ENCODE measurements at regions not wholly inside any gene's neighbourhood (a gene's known extent, or its start where the extent isn't known, plus 50 kb on each side); places are given as distances from the start of the nearest gene placed in this dataset.

DNA sequence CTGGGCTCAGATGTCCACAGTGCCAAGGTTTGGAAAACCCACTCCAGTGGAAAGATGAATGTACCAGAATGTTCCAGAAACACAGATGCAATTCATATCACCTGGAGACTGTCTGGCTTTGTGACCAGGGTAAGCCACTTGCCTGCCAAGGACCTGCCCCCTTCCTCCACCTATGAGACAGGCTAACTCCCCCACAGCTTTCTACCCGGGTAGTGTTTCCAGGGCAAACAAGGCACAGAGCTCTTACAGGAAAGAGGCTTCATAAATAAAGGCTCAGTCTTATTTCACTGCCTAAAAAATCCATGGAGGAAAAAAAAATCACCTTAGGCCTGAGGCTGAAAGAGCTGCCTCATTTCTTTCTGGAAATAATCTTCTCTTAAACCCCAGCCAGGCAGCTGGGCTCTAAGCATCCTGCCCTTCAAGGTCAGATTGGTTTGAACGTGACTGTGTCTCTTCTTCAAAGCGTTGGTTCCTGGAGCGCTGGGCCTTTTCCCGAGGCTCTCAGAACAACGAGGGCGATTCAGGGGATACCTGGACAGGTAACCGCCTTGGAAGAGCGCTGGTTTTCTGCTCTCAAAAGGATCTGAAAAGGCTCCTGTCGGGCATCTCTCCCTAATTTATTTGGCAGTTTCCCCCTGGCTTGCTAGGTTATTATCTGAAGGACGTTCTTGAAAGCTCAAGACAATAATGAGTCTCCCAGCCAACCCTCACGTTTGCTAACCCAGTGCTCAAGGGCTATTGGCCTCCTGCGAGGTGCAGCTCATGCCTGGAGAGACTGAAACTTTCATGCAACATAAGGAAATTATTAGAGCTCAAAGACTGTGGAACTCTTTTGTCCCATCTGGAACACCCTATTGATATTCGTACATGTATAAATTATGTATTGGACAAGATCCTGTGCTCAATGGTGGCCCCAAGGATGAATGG is 199.2 kb upstream of the PMEPA1 start:
- no peak for DNase-seq

DNA sequence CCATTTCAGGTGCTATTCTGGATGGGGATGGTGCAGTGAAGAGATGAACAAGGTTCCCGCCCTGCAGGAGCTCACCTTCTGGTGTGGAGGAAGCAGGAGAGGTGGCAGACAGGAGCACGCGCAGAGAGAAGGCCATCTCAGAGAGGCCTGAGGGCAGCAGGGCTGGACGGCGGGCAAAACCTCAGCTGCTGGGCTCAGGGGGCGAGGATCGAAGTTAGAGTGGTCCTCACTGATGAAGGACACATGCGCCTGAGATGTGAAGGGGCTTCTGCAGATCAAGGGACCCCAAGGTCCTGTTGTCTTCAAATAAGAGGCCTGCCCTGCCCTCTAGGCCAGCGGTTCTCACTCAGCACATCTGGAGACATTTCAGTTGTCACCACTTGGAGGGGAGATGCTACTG is 198.4 kb upstream of the PMEPA1 start:
- no peak for DNase-seq

DNA sequence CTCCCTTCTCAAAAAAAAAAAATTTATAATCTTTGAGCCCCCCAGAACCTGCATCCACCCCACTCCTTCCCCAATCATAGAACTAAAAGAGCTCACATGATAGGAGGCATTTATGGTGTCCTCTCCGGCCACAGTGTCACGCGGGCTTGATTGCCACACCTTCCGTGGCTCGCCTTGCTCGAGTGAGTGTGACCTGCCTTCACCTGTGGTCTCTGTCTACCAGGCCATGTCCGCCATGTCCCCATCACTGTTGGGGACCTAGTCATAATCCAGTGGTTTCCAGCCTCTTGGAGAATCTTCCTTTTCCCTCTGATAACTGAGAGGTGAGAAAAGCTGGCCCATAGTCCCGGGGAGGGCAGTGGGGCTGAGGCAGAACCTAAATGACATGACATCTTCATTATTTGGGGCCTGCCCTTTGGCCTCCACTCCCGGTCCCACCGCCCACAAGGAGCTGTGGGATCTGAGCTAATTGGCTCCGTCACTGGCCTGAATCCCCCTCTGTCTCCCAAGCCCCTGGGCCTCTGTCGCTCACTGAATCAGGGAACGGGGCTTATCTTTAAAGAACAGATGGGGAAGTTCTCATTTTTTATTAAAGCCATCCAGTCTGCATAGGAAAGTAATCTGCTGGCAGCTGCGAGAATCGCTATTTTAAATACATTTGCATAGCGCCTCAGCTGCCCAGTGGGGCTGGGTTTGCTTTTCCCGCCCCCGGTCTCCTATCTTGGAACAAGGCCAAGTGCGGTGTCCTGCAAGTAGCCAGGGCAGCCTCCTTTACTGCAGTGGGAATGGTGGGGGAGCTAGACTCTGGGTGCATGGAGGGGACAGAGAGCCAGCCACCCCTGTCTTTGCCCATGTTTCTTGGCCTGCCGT is 197.6 kb upstream of the PMEPA1 start:
- DNase-seq, result no peak

DNA sequence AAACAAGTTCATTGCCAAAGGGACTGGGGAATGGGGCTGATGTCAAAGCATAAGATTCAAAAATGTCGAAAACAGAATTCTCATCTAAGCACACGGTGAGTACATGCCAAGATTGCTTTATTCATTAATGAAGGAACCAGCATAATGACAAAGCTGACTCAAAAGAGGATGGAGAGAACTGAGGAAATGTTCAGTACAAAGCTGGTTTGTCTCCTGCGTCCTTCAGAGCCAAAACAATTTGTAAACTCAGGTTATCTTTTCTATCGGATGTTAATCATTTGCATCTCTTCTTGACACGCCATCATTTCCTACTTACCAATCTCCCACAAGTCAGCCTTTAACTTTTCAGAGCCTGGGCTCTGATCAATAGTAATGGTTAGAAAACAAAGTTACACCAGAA is 195.6 kb upstream of the PMEPA1 start:
- no peak for DNase-seq

DNA sequence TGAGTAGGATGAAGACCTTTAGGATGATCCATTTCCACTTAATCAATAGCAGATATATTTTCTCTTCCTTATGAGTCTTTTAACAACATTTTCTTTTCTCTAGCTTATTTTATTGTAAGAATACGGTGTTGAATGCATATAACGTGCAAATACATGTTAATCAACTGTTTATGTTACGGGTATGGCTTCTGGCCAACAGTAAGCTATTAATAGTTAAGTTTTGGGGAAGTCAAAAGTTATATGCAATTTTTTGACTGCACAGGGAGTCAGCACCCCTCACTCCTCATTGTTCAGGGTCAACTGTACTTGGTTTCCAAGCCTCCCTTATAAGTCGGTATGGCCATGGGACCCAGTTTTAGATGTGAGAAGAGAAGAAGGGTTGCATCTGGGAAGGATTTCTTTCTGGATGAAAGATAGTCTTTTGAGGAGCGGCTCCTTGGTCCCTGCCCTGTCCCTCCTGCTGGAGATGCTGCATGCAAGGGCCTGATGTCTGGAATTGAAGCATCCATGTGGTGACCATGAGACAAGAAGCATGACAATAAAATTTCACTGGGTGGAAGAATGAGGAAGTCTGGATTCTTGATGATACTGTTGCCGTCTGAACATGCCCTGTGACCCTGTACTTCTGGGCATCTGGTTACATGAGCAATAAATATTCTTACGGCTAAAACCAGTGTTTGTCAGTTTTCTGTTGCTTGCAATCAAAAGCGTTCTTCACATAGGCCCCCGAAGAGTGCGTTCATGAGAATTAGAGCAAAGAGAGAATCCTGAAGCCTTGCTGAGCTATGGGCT is 194.7 kb upstream of the PMEPA1 start:
- no peak for DNase-seq

DNA sequence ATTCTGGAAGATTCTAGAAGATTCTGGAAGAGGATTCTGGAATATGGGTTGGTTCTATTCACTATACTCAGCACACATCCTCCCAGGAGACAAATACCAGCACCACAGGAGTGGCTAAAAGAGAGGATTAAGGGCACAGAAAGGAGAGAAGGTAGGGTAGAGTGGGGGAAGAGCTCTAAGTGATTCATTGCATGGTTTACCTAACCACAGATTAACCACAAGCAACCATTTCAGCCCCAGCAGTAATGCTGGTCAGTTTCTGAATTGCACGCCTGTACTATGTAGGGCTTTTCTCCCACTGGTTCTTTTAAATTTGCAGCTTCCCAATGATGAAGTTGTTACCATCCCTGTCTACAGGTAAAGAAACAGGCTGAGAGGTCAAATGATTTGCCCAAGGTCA is 192.7 kb upstream of the PMEPA1 start:
- no peak for DNase-seq

DNA sequence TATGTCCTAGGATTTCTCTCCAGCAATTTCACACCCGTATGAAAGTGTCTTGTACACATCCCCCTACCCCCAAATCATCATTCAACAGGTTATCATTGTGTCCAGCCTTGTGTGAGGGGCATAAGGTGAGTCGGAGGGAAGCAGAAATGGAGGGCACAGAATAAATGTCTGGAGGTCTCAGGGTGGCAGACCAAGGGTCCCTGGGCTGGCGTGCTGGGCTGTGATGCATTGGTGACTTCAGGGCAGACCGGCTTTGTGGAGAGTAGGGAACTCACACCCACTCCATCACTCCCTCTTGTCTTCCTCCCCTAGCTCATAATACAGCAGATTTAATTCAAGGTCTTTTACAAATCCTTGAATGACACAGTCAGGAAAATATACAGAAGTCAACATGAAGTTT is 191.7 kb upstream of the PMEPA1 start:
- no peak for DNase-seq

DNA sequence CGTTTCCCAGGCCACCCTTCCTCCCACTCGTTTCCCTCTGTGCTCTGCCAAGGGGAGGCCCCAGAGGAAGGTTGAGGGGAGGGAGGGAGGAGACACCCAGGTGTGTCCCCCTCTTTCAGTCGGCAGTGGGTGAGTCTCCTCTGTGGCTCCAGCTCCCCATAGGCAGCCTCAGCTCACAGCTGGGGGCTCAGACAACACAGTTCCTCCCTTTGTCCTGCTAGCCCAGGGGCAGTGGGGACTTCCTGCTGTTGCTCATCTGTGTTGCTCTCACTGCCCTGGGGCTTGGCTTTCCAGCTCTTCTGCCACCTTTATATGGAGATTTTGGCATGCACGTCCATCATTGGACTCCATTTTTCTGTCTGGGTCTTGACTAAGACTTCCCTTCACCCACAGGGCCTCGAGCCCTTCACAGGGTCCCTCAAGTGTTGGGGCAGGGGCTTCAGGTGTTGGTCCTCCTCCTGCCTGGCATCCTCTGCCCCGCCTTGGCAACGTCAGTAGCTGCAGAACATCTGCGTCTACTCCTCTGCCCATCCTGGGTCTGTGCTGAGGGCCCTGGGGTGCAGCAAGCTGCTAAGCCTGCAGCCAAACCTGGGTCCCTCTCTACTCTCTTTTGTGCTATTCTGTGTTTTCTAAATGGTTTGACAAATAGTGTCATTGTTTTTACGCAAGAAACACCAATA is 190.6 kb upstream of the PMEPA1 start:
- no peak for DNase-seq

DNA sequence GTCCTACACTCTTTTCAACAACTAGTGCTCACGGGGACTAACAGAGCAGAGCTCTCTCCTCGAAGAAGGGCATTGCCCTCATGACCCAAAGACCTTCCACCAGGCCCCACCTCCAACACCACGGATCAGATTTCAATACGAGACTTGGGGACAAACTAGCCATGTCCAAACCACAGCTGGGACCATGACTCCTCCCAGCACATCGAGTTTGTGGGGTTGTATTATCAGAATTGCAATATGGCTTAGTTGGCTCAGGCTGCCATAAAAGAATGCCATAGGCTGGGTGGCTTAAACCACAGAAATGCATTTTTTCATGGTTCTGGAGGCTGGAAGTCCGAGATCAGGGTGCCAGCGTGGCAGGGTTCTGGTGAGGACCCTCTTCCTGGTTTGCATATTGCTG is 189.7 kb upstream of the PMEPA1 start:
- no peak for DNase-seq

DNA sequence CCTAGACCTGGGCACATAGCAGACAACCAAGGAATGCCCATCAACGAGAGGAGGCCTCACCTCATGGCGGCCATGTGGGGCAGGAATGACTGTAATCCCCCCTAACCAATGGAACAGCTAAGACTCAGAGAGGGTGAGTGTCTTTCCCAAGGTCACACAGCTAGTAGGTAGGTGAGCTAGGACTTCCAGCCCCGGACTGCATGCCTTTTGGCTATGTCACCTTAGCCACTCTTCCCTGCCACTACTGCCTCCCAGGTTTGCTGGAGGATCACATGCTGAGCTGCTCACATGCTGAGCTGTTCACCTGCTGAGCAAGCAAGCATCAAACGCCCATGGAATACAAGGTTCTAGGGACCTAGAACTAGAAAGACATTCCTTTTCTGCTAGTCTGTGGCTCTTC is 188.5 kb upstream of the PMEPA1 start:
- no peak for DNase-seq

DNA sequence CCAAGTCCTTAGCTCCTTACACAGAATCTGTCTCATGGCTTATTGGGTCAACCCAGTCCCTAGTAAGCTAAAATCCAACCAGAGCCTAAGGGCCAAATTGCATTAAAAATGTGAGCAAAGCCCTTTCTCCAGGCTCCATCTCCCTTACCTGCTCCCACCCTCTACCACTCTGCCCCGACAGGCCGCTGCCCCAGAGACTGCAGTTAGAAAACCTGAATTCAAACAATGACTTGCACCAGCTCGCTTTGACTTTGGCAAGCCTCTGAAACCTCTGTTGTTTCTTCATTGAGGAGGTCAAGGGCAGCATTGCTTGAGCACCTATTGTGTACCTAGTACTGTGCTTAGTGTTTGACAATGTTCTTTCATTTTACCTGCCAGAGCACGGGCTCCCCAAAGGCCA is 188.1 kb upstream of the PMEPA1 start:
- no peak for DNase-seq

DNA sequence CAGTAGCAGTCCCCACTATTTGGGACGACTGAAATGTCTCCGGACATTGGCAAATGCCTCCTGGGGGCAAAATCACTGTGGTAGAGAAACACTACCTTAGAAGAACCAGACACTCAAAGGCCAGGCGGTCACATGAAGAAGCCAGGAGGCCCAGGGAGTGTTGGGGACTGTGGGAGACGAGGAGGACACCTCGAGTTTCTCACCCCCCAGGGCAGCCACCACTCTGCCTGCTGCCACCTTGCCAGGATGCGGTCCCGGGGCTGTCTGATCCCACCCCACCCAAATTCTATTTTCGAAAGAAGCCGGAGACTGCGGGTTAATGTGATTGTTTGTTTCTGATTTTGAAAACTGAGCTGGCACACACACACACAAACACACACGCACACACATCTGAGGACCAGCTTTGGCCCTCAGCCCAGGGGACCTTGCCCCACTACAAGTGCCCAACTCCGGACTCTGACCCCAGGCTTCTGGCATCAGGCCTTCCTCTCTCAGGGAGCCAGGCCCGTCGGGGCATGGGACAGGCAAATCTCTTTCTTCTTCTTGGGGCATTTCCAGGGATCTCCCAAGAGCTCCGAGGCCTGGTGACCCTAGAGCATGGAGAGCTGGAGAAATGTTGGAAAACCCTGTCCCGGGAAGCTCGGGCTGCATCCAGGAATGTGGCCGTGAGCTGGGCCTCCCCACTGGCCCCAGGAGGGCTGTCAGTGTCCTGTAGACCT is 187.5 kb upstream of the PMEPA1 start:
- no peak for DNase-seq

DNA sequence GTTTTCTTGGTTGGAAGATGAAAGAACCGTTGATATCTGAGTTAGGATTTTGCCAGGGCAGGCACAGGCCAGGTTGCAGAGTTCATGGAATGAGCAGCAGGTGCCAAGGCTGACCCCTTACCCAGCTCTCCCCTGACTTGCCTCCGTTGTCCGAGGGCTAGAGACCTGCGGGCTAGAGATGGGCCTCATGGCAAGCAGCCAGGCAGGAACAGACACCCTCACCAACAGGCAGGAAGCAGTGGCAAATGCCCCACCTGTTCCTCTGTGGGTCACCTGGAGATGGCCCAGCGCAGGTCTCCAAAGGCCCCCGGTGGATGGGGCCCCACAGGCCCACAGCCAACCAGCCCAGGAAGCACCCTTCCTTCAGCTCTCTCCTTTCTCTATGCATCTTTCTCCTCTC is 186.7 kb upstream of the PMEPA1 start:
- no peak for DNase-seq

DNA sequence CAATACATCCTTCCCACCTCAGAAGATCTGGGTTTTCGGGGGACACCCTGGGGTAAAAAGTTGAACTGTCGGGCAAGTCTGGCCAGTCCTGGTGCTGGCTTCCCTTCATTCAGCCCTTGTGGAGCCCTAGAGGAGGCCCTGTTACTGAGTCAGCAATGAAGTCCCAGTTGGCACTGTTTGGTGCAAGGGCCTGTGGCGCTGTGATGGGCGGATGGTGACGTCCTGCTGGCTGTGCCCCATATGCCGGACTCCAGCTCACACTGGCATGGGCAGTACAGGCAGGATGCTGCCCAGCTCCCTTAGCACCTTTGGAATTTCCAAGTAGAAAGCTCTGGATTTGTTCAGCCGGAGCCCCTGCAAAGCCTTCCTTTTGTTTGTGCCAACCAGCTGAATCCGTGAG is 186.2 kb upstream of the PMEPA1 start:
- DNase-seq, result no peak

DNA sequence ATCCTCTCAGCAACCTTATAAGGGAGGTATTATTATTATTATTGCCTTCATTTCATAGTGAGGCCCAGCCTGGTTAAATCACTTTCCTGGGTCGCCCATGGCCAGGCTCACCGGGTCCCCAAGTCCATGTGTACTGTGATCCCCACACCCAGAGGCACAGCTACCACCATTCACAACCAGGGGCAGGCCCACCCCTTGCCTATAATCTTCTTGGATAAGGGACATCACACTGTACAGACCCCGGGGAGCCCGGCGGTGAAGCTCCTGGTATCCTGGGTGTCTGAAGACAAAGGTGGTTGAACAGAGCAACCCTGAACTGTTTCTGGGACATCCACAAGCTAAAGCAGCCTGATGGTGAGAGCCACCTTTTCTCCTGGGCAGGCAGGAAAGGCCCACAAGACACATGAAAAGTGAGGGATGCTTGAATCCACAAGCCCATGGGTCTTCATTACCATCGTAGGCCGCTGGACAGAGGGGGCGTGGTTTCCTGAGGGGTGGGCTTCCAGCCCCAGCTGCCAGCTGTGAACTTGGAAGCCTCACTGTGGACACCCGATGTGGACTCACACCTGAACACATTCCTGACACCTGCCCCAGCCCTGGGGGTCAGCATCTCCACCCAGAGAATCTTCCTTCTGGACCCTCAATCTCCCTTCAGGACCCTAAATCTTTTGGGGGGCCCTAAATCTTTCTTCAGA is 185.5 kb upstream of the PMEPA1 start:
- no peak for DNase-seq

DNA sequence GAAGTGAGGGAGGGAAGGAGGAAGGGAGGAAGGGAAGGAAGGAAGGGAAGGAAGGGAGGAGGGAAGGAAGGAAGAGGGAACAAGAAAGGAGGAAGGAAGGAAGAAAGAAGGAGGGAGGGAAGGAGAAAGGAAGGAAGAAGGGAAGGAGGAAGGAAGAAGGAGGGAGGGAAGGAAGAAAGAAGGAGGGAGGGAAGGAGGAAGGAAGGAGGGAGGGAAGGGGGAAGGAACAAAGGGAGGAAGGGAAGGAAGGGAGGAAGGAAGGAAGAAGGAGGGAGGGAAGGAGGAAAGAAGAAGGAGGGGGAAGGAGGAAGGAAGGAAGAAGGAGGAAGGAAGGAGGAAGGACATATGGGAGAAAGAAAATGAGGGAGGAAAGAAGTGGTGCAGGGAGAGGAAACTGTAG is 184.7 kb upstream of the PMEPA1 start:
- no peak for DNase-seq

DNA sequence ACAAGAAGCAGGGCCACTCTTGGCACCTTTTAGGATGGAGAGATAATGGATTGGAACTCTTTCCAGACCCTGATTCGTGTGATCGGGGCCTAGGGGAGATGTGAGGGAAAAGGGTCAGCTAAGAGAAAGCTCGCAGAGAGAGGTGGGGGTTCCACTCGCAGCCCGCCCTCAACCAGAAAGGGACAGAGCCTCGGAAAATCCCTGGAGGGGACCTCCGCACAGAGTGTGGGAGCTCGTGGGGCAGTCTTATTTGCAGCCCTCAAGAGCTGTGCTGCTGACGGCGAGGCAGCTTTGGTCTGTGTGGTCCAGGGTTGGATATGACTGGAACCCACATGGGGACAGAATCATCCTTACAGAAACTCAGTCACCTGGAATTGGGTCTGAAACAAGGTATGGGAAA is 184.3 kb upstream of the PMEPA1 start:
- DNase-seq, result no peak

DNA sequence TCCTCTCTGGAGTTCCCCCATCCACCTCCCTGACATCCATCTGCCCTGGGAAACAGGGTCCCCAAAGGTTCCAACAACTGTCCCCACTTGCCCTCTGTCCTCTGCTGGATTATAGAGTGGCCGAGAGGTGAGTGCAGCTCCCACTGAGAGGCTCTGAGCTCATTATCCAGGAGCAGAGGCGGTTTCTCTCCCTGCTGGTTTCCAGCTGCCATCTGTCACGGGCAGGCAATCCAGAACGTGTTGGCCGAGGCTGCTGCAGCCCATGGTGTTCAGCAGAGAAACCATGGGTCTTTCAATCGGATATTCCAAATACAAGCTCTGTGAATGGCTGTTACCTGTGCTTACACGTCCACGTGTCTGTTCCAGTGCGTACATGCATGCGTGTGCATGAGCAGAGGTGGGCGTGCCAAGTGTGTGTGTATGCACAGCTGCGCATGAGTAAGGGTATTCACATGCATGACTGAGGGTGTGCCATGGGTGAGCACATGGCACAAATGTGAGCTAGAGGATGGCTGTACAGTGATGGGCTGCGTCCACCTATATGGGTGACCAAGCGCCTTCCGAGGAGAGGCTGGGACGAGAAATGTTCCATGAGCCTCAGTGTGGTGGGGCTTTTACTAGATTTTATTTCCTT is 183.7 kb upstream of the PMEPA1 start:
- no peak for DNase-seq

DNA sequence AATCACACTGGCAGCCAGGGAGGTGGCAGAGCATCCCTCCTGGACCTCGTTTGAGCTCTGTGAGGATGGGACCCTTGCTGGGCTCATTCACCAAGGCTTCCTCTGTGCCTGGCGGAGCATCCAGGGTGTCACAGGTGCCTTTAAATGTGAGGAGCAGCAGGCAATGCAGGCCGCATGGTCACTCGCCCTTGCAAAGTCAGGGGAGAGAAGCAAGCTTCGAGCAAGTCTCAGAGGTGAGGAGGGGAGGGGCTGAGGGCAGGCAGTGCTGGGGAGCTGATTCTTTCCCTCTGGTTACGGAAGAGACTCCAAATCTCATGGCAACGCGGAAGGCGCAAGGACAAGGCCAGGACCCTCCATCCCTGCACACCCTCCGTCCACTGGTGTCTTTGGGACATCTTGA is 182.7 kb upstream of the PMEPA1 start:
- no peak for DNase-seq

DNA sequence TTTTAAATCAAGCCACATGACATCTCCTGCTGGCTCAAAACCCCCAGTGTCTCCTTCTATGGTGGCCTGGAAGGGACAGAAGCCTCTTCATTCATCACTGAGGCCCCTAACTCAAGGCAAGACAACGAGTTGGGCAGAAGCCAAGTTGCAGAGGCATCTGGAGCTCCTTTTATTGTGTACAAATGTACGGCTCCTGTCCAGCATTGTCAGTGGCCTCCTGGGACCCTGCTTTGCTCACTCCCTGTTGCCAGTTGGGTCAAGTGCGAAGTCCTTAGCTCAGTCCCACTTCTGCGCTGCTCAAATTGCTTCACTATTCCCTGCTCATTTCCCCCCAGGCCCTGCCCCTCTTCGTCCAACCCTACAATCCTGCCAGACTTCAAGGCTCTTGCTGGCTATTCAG is 181.2 kb upstream of the PMEPA1 start:
- no peak for DNase-seq

All from islet precursor cell (in vitro differentiated cells).